ENCODE measurements at regions not wholly inside any gene's neighbourhood (a gene's known extent, or its start where the extent isn't known, plus 50 kb on each side); places are given as distances from the start of the nearest gene placed in this dataset.

DNA sequence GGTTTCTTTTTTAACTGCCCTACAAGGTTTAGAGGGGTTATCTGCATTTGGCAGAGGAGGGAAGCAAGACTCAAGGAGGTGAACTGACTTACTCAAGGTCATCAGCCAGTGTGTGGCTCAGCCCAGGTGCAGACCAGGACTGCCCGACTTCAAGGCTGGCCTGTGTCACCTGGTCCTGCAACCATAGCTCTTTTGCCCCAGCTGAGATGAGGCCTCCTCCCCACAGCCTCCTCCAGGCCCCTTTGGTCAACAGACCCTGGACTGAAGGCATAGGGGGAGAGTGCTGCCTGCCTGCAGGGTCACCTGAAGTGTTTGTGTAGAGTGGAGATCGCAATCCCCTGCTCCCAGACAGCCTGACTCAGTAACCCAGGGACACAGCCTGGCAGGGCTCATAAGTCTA lies 168.5 kb upstream of the GLI2 start:
- H3K4me3 ChIP-seq: no peak overlapping the region
- H3K36me3 ChIP-seq (replicated peaks; ENCODE audit: insufficient read depth, low read depth): no peaks in the 10 kb centered on the region
- no peak overlapping the region for H3K27ac ChIP-seq
- H3K4me2 ChIP-seq: no peak overlapping the region
- no peaks in the 10 kb centered on the region for H3K9me2 ChIP-seq (replicated peaks; ENCODE audit: insufficient read depth)
- no peak for TF ChIP-seq EZH2 (IDR thresholded peaks at IDR 0.05; ENCODE audit: borderline replicate concordance)
- no peak for TF ChIP-seq EZH2phosphoT487 (IDR thresholded peaks at IDR 0.05; ENCODE audit: low read depth, severe bottlenecking, unreplicated experiment)
- TF ChIP-seq, protein P1, sequence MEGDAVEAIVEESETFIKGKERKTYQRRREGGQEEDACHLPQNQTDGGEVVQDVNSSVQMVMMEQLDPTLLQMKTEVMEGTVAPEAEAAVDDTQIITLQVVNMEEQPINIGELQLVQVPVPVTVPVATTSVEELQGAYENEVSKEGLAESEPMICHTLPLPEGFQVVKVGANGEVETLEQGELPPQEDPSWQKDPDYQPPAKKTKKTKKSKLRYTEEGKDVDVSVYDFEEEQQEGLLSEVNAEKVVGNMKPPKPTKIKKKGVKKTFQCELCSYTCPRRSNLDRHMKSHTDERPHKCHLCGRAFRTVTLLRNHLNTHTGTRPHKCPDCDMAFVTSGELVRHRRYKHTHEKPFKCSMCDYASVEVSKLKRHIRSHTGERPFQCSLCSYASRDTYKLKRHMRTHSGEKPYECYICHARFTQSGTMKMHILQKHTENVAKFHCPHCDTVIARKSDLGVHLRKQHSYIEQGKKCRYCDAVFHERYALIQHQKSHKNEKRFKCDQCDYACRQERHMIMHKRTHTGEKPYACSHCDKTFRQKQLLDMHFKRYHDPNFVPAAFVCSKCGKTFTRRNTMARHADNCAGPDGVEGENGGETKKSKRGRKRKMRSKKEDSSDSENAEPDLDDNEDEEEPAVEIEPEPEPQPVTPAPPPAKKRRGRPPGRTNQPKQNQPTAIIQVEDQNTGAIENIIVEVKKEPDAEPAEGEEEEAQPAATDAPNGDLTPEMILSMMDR (IDR thresholded peaks at IDR 0.05; ENCODE audit: poor library complexity): no peak
- H3K27me3 ChIP-seq: no peaks in the 10 kb centered on the region
- 77% methylated on average over 2 of the region's 2 CpGs for WGBS (ENCODE audit: low lambda C conversion rate, missing lambda C conversion rate)
- H3K79me2 ChIP-seq: no peaks in the 10 kb centered on the region
- H3K4me1 ChIP-seq (ENCODE audit: insufficient read depth): peaks cover 38% of the 10 kb centered on the region
- H3K9me3 ChIP-seq (ENCODE audit: low read depth): no peaks in the 10 kb centered on the region
- no peak for DNase-seq (ENCODE audit: low spot score)
- H2AFZ ChIP-seq: no peak overlapping the region
- no peaks in the 10 kb centered on the region for H4K20me1 ChIP-seq (ENCODE audit: insufficient read depth, poor library complexity, severe bottlenecking)

DNA sequence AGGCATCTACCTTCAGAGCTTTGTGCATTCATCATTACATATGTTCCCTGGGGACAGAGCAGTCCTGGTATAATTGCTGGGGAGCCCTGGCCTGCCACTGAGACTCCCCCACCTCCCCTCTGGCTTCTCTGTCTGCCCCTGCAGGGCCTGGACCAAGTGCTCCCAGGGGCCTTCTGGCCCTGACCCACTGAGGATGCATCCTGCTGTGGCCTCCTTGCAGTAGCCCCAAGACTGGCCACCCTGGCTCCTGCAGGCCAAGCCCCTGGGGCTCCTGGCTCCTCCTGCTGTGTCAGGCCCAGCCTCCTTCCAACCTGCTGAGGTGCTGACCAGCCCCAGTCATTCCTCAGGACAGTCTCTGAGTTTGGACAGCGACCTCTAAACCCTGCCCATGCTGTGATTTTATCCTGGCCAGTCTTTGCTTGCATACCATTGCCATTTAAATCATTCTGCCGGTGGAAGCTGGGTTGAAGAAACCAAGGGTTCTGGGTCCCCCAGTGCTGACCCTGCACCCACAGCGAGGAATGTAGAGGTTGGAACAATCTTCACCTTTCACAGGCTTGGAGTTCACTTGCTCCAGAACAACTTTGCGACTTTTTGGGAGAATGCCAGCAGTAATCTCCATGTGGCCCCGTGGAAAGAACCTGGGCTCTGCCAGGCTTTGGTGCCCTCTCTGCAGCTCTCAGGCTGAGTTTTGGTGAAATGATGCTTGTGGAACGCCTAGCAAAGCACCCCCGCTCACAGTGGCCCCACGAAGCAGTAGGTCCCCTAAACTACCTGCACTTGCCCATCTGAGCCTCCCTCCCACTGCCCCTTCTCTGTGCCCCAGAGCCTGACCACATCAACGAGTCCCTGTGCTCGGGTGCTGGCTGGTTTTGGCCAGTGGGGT lies 167.3 kb upstream of the GLI2 start:
- TF ChIP-seq EZH2phosphoT487 (IDR thresholded peaks at IDR 0.05; ENCODE audit: low read depth, severe bottlenecking, unreplicated experiment) (no peak), EZH2 (IDR thresholded peaks at IDR 0.05; ENCODE audit: borderline replicate concordance) (no peak)
- TF ChIP-seq, protein P1 (IDR thresholded peaks at IDR 0.05; ENCODE audit: poor library complexity): no peak
- no peak for DNase-seq (ENCODE audit: low spot score)
- Histone ChIP-seq H3K79me2 (no peaks in the 10 kb centered on the region), H3K27ac (no peak overlapping the region), H3K36me3 (replicated peaks; ENCODE audit: insufficient read depth, low read depth) (no peaks in the 10 kb centered on the region), H3K4me3 (no peak overlapping the region), H3K4me1 (ENCODE audit: insufficient read depth) (peaks cover 38% of the 10 kb centered on the region), H4K20me1 (ENCODE audit: insufficient read depth, poor library complexity, severe bottlenecking) (no peaks in the 10 kb centered on the region), H3K9me2 (replicated peaks; ENCODE audit: insufficient read depth) (no peaks in the 10 kb centered on the region), H3K4me2 (no peak overlapping the region), H3K9me3 (ENCODE audit: low read depth) (no peaks in the 10 kb centered on the region), H3K27me3 (no peaks in the 10 kb centered on the region), H2AFZ (no peak overlapping the region)
- 84% methylated on average over 10 of the region's 10 CpGs for WGBS (ENCODE audit: low lambda C conversion rate, missing lambda C conversion rate)

DNA sequence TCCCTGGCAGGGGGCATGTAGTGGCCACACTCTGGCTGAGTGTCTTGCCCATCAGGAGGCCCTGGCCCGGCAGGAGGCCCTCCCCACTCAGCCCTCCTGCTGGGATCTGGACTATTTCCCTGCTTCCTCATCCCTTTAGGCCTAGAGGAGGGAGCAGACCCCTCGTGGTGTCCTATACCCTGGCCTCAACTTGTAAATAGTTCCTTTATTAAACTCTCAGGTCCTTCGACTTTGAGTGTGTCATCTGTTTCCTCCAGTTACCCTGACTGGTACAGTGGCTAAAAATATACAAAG lies 166.7 kb upstream of the GLI2 start:
- no peak overlapping the region for H2AFZ ChIP-seq
- no peaks in the 10 kb centered on the region for H3K9me3 ChIP-seq (ENCODE audit: low read depth)
- TF ChIP-seq EZH2 (IDR thresholded peaks at IDR 0.05; ENCODE audit: borderline replicate concordance) (no peak), EZH2phosphoT487 (IDR thresholded peaks at IDR 0.05; ENCODE audit: low read depth, severe bottlenecking, unreplicated experiment) (no peak)
- TF ChIP-seq, protein P1 (IDR thresholded peaks at IDR 0.05; ENCODE audit: poor library complexity): no peak
- H4K20me1 ChIP-seq (ENCODE audit: insufficient read depth, poor library complexity, severe bottlenecking): no peaks in the 10 kb centered on the region
- H3K27ac ChIP-seq: no peak overlapping the region
- no peaks in the 10 kb centered on the region for H3K79me2 ChIP-seq
- H3K4me1 ChIP-seq (ENCODE audit: insufficient read depth): peaks cover 37% of the 10 kb centered on the region
- no peaks in the 10 kb centered on the region for H3K36me3 ChIP-seq (replicated peaks; ENCODE audit: insufficient read depth, low read depth)
- H3K9me2 ChIP-seq (replicated peaks; ENCODE audit: insufficient read depth): no peaks in the 10 kb centered on the region
- WGBS (ENCODE audit: low lambda C conversion rate, missing lambda C conversion rate): 64% methylated on average over 3 of the region's 3 CpGs
- no peak overlapping the region for H3K4me3 ChIP-seq
- DNase-seq (ENCODE audit: low spot score): no peak
- H3K27me3 ChIP-seq: no peaks in the 10 kb centered on the region
- H3K4me2 ChIP-seq: no peak overlapping the region

Measured in hepatocyte (in vitro differentiated cells).